Spleen (tissue), 11 donors: ENCODE measurements at regions not wholly inside any gene's neighbourhood (a gene's known extent, or its start where the extent isn't known, plus 50 kb on each side); places are given as distances from the start of the nearest gene placed in this dataset.

Experiments
- DNase-seq: peaks from one replicate; pipeline ENCODE4 v3.0.0-alpha.2; 2020
- H3K27ac ChIP-seq, 8 donors: fragments of 200-600 bp; sonication (generic) in 7 of 8; 1 replicate in 4 of 8; 2 replicates in 4 of 8; pipeline versions ENCODE4 v1.5.0 to v1.8.0; 2016 to 2021; ENCODE audit warnings: inconsistent platforms in 4 of 8, mild to moderate bottlenecking in 4 of 8, moderate library complexity in 1 of 8
- H3K27me3 ChIP-seq, 7 donors: fragments of 200-600 bp; sonication (generic) in 6 of 7; replicated peaks in 1 of 7; 1 replicate in 4 of 7; 2 replicates in 3 of 7; pipeline versions ENCODE4 v1.5.0 to v1.8.0; 2016 to 2021; ENCODE audit warnings: inconsistent platforms in 3 of 7, mild to moderate bottlenecking in 1 of 7
- H3K36me3 ChIP-seq, 6 donors: fragments of 200-600 bp; sonication (generic) in 5 of 6; 1 replicate in 4 of 6; 2 replicates in 2 of 6; pipeline versions ENCODE4 v1.5.0 to v1.8.0; 2016 to 2021; ENCODE audit warnings: inconsistent platforms in 2 of 6
- H3K4me1 ChIP-seq, 6 donors: fragments of 200-600 bp; sonication (generic) in 5 of 6; 1 replicate in 3 of 6; 2 replicates in 3 of 6; pipeline versions ENCODE4 v1.5.0 to v1.8.0; 2016 to 2021; ENCODE audit warnings: inconsistent platforms in 3 of 6
- H3K4me3 ChIP-seq, 8 donors: fragments of 200-600 bp; sonication (generic) in 7 of 8; 1 replicate in 4 of 8; 2 replicates in 4 of 8; pipeline versions ENCODE4 v1.5.0 to v1.8.0; 2016 to 2021; ENCODE audit warnings: inconsistent platforms in 4 of 8, mild to moderate bottlenecking in 4 of 8, moderate library complexity in 2 of 8
- H3K9me3 ChIP-seq, 8 donors: fragments of 200-600 bp; sonication (generic) in 7 of 8; 1 replicate in 4 of 8; 2 replicates in 4 of 8; pipeline versions ENCODE4 v1.5.0 to v1.8.0; 2016 to 2021; ENCODE audit warnings: inconsistent platforms in 4 of 8
- POLR2A ChIP-seq, 3 donors: fragments of 450-650 bp; IDR thresholded peaks; one replicate each; pipeline ENCODE4 v1.5.1; 2017; ENCODE audit warnings: antibody characterized with exemption in 3 of 3, mild to moderate bottlenecking in 1 of 3
- POLR2AphosphoS5 ChIP-seq, 3 donors: sonication (generic); formaldehyde crosslinking; IDR thresholded peaks; one replicate each; pipeline ENCODE4 v1.5.1; 2017; ENCODE audit warnings: antibody characterized with exemption in 3 of 3
- WGBS, 5 donors: extraction: QIAGEN DNeasy Blood & Tissue Kit in 3 of 5; methylation state at CpG; one replicate each; pipeline versions ENCODE4 v1.1.5 to v1.1.7; 2013 to 2018; 5-methylcytosine and 5-hydroxymethylcytosine counted together
- intact Hi-C: fragments of 100-400 bp; cut with DNase I; formaldehyde crosslinking; loops from one replicate; pipeline ENCODE4 v1.15.0; 2023; ENCODE audit warnings: low total_unique reads
- TF ChIP-seq, protein P1 (sequence below), 11 experiments: fragments of 200-600 bp in 7 of 11; fragments of 450-650 bp in 4 of 11; sonication (generic) in 4 of 11; IDR thresholded peaks in 8 of 11; conservative IDR thresholded peaks in 3 of 11; 1 replicate in 7 of 11; 2 replicates in 4 of 11; pipeline versions ENCODE4 v1.4.0 to v1.8.0; 2016 to 2021; ENCODE audit warnings: antibody characterized with exemption in 11 of 11, inconsistent platforms in 4 of 11, mild to moderate bottlenecking in 1 of 11
- donor health status: healthy with polysubstance abuse.
- donor health status: DM: no; HTN: no; CAD: no; lungs with moderate emphysema.
- donor health status: DM: no; HTN: no; CAD: no.
- donor health status: Bipolar disorder and iron deficiency.
- donor health status: healthy.
- donor health status: DM: no; HTN: no; CAD: no.
- donor health status: DM: yes; HTN: yes; CAD: no.

DNA sequence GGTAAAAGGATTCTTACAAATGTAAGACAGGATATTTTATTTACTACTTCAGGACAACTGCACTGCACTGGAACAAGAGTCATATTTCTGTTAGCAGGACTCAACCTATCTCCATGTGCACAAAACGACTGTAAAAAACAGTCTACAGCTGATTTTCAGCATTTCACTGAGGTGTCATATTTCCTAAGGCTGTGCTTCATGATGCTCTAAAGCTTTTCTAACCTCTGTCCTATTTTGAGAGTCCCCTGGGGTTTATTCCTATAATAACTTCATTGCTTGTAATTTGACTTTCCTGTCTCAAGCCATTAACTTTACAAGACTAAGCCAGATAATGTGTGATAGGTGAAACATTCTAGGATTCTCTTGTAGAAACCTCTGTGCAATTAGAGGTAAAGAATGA is 472.3 kb downstream of the HINT1 start:
- Histone ChIP-seq H3K4me1 (no peaks in the 10 kb centered on the region), H3K9me3 (no peaks in the 10 kb centered on the region), H3K36me3 (no peaks in the 10 kb centered on the region), H3K27me3 (peaks cover 0 to 6% (median 0%) of the 10 kb centered on the region in 7 donors), H3K4me3 (no peak overlapping the region), H3K27ac (no peak overlapping the region)
- intact Hi-C loops, result no loop called here
- no peak for DNase-seq
- no peak for TF ChIP-seq POLR2AphosphoS5 (IDR thresholded peaks at IDR 0.05)
- TF ChIP-seq, protein P1, sequence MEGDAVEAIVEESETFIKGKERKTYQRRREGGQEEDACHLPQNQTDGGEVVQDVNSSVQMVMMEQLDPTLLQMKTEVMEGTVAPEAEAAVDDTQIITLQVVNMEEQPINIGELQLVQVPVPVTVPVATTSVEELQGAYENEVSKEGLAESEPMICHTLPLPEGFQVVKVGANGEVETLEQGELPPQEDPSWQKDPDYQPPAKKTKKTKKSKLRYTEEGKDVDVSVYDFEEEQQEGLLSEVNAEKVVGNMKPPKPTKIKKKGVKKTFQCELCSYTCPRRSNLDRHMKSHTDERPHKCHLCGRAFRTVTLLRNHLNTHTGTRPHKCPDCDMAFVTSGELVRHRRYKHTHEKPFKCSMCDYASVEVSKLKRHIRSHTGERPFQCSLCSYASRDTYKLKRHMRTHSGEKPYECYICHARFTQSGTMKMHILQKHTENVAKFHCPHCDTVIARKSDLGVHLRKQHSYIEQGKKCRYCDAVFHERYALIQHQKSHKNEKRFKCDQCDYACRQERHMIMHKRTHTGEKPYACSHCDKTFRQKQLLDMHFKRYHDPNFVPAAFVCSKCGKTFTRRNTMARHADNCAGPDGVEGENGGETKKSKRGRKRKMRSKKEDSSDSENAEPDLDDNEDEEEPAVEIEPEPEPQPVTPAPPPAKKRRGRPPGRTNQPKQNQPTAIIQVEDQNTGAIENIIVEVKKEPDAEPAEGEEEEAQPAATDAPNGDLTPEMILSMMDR (IDR thresholded peaks at IDR 0.05 in 8 of 11, conservative IDR thresholded peaks at IDR 0.05 in 3 of 11), result no peak
- TF ChIP-seq POLR2A (IDR thresholded peaks at IDR 0.05), result no peak
- 34 to 81% (median 54%) methylated on average over 1 of the region's 1 CpG for WGBS, 5 donors

DNA sequence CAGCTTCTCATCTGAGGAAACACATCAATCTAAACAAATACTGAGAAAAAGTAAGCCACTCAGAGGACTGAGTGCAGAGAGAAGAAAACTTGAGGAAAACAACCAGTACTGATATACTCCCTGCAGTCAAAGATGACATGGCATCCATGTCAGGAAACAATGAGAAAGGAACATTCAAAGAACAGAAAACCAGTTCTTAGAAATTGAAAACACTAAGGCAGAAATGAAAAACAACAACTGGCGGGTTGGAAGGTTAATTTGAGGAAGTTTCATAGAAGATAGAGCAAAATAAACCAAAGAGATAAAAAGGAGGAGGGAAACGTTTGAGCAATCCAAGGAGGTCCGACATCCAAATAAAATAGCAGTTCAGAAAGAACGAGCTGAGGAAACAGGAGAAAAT is 475.2 kb downstream of the HINT1 start:
- no peaks in the 10 kb centered on the region for H3K4me1 ChIP-seq
- no peak overlapping the region for H3K4me3 ChIP-seq
- 23 to 43% (median 33%) methylated on average over 4 of the region's 4 CpGs for WGBS, 5 donors
- no peaks in the 10 kb centered on the region for H3K36me3 ChIP-seq
- DNase-seq, result no peak
- no peak overlapping the region for H3K27ac ChIP-seq
- no peaks in the 10 kb centered on the region for H3K9me3 ChIP-seq
- intact Hi-C loops, result no loop called here
- TF ChIP-seq POLR2AphosphoS5 (IDR thresholded peaks at IDR 0.05) (no peak), POLR2A (IDR thresholded peaks at IDR 0.05) (no peak)
- TF ChIP-seq, protein P1 (IDR thresholded peaks at IDR 0.05 in 8 of 11, conservative IDR thresholded peaks at IDR 0.05 in 3 of 11), result no peak
- H3K27me3 ChIP-seq, result no peaks in the 10 kb centered on the region

DNA sequence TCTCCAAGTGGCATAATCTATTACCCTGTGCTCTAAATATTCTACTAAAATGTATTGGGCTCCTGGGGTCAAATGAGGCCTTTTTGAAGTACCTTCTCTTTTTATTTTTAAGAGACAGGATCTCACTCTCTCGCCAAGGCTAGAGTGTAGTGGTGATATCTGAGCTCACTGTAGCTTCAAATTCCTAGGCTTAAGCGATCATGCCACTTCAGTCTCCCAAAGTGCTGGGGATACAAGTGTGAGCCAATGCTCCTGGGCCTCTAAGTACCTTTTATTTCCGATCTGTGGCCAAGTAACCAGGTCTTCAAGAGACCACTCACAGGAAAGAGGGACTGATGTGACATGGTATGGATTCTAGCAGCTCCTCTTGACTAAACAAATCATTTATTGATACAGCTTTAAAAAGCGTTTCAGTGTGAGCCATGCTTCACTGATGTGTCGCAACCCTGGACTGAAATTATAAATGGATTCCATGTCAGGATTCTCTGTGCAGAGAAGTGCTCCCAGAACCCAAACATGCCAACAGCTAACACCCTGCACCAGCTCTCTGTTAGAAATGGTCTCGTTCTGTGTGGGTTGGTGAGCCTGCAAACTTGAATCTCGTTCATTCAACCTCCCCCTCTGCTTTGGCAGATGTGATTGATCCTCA is 477.8 kb downstream of the HINT1 start:
- no peaks in the 10 kb centered on the region for H3K27me3 ChIP-seq
- TF ChIP-seq POLR2A (IDR thresholded peaks at IDR 0.05) (no peak), POLR2AphosphoS5 (IDR thresholded peaks at IDR 0.05) (no peak)
- TF ChIP-seq, protein P1 (IDR thresholded peaks at IDR 0.05 in 8 of 11, conservative IDR thresholded peaks at IDR 0.05 in 3 of 11), result no peak
- intact Hi-C loops, result no loop called here
- 66 to 82% (median 72%) methylated on average over 5 to 7 of the region's 7 CpGs for WGBS, 5 donors
- H3K4me3 ChIP-seq, result no peak overlapping the region
- H3K27ac ChIP-seq, result no peak overlapping the region
- no peak for DNase-seq
- H3K36me3 ChIP-seq, result no peaks in the 10 kb centered on the region
- H3K4me1 ChIP-seq, result no peaks in the 10 kb centered on the region
- H3K9me3 ChIP-seq, result no peaks in the 10 kb centered on the region

DNA sequence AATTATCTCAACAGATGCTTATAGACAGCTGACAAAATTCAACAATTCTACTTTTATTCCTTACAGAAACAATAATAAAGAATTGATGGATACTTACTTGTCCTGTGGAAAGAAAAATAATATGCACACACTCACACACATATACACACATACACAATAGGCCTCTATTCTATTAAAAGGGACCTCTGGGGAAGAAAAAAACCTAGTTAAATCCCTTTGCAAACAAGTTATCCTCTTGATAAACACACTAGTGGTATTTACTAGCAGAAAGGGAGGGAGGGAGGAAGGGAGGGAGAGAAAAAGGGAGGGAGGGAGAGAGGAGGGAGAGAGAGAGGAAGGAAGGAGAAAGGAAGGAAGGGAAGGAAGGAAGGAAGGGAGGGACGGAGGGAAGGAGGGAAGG is 486.4 kb downstream of the HINT1 start:
- 29 to 52% (median 38%) methylated on average over 1 of the region's 1 CpG for WGBS, 5 donors
- TF ChIP-seq POLR2A (IDR thresholded peaks at IDR 0.05) (no peak), POLR2AphosphoS5 (IDR thresholded peaks at IDR 0.05) (no peak)
- TF ChIP-seq, protein P1 (IDR thresholded peaks at IDR 0.05 in 8 of 11, conservative IDR thresholded peaks at IDR 0.05 in 3 of 11), result no peak
- H3K4me3 ChIP-seq, result no peak overlapping the region
- intact Hi-C loops, result no loop called here
- H3K9me3 ChIP-seq, result no peaks in the 10 kb centered on the region
- H3K27me3 ChIP-seq, result no peaks in the 10 kb centered on the region
- no peaks in the 10 kb centered on the region for H3K36me3 ChIP-seq
- H3K4me1 ChIP-seq, result no peaks in the 10 kb centered on the region
- no peak overlapping the region for H3K27ac ChIP-seq
- DNase-seq, result no peak
